GM18519 (cell line): ENCODE measurements at regions not wholly inside any gene's neighbourhood (a gene's known extent, or its start where the extent isn't known, plus 50 kb on each side); places are given as distances from the start of the nearest gene placed in this dataset.
"Not testable (repeated sequence)": the region's sequence is repeated elsewhere in the genome, so short reads cannot be mapped to it uniquely, and the experiment has no call there.

ENCODE experiments used
- ATAC-seq: cut with Tn5 transposase; IDR thresholded peaks from one replicate; pipeline ENCODE4 v1.9.1; 2021; ENCODE audit warnings: mild to moderate bottlenecking, moderate library complexity; ENCODE audit not compliant: unreplicated experiment, low FRiP score

DNA sequence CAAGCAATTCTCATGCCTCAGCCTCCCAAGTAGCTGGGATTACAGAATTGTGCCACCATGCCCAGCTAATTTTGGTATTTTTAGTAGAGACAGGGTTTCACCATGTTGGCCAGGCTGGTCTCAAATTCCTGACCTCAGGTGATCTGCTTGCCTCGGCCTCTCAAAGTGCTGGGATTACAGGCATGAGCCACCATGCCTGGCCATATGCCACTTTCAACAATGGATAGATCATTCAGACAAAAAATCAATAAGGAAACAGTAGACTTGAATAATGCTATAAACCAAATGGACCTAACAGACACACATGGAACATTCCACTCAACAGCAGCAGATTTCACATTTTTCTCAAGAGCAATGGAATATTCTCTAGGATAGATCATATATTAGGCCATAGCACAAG is 50.5 kb upstream of the RALGPS2 start:
- not testable (repeated sequence) for ATAC-seq
